ENCODE measurements at regions not wholly inside any gene's neighbourhood (a gene's known extent, or its start where the extent isn't known, plus 50 kb on each side); places are given as distances from the start of the nearest gene placed in this dataset.
"Not testable (repeated sequence)": the region's sequence is repeated elsewhere in the genome, so short reads cannot be mapped to it uniquely, and the experiment has no call there.

DNA sequence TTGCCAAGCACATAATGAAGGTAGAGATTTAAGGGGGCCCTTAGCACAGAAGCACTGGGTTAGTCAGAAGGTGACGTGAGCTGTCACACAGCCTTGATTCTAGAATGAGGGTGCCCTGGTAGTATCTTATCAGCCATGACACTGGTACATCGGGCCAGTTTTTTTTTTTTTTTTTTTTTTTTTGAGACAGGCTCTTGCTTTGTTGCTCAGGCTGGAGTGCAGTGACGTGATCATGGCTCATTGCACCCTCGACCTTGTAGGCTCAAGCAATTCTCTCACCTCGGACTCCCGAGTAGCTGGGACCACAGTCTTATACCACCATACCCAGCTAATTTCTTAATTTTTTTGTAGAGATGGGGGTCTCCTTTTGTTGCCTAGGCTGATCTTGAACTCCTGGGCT lies 872.6 kb upstream of the DEFB115 start:
- not testable (repeated sequence) for H3K27me3 ChIP-seq (ENCODE audit: control insufficient read depth, insufficient read depth, low read length); H3K36me3 ChIP-seq (ENCODE audit: control insufficient read depth, insufficient read depth, low read length); H3K4me3 ChIP-seq (ENCODE audit: low read depth, low read length); DNase-seq (ENCODE audit: low read depth)

DNA sequence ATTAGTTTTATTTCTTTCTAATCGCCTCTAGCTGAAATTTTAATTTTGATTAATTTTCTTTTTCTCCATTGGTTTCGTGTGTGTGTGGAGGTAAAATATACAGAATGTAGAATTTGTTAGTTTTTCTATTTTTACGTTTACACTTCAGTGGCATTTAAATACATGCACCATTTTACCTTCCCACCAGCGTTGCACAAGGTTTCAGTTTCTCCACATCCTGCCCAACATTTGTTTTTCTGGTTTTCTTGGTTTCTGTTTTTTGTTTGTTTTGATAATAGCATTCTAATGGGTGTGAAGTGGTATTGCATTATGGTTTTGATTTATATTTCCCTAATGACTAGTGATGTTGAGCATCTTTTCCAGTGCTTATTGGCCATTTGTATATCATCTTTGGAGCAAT lies 871.4 kb upstream of the DEFB115 start:
- DNase-seq (ENCODE audit: low read depth); H3K27me3 ChIP-seq (ENCODE audit: control insufficient read depth, insufficient read depth, low read length); H3K4me3 ChIP-seq (ENCODE audit: low read depth, low read length); H3K36me3 ChIP-seq (ENCODE audit: control insufficient read depth, insufficient read depth, low read length): not testable (repeated sequence)

DNA sequence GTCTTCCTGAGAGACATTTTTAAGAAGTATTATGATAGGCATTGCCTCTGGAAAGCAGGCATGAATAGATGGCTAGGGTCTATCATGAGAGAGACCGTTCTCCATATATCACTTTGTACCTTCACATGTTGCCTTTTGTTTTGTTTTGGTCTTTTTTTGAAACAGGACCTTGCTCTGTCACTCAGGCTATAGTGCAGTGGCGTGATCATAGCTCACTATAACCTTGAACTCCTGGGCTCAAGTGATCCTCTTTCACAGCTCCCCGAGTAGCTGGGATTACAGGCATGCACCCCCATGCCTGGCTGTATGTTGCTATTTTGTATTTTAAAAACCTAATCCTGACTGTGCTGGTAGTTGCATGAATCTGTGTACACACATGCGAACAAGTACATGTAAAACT lies 869.6 kb upstream of the DEFB115 start:
- H3K27me3 ChIP-seq (ENCODE audit: control insufficient read depth, insufficient read depth, low read length); H3K4me3 ChIP-seq (ENCODE audit: low read depth, low read length): not testable (repeated sequence)

DNA sequence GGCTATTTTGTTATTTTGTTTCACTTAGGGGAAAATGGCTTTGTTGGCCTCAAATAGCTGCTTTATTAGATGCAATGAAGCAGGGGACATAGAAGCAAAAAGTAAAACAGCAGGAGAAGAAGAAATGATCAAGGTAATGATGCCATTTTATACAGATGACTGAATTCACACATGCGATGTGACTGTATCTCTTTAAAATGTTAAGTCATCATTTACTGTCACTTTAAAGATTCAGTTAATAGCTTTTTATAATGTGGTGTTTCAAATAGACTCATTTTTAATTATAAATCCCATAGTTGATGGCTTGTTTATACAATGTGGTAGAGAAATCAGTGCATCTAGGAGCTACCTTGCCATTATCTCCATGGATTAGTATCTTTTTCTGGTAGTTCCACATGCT lies 863.9 kb upstream of the DEFB115 start:
- not testable (repeated sequence) for DNase-seq (ENCODE audit: low read depth); H3K4me3 ChIP-seq (ENCODE audit: low read depth, low read length); H3K36me3 ChIP-seq (ENCODE audit: control insufficient read depth, insufficient read depth, low read length); H3K27me3 ChIP-seq (ENCODE audit: control insufficient read depth, insufficient read depth, low read length)

More for the DNA sequence above, 869.6 kb upstream of the DEFB115 start:
- DNase-seq (ENCODE audit: low read depth); H3K36me3 ChIP-seq (ENCODE audit: control insufficient read depth, insufficient read depth, low read length): not testable (repeated sequence)

DNA sequence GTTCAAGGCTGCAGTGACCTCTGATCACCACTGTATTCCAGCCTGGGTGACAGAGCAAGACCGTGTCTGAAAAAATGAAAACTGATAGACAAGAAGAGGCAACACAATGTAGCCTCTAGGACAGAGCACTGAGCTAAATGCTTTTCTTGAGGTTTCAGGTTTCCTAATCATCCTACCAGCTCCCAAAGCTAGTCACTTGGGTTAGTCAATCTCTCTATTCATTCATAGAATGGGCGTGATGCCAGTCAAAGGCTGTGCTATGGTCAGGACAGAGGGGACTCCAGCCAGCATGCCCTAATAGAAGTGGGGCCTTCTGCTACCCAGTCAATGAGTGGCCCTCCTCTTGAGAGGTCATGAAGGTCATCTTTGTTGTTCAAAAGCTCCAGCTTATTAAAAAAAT lies 860.4 kb upstream of the DEFB115 start:
- H3K36me3 ChIP-seq (ENCODE audit: control insufficient read depth, insufficient read depth, low read length); H3K27me3 ChIP-seq (ENCODE audit: control insufficient read depth, insufficient read depth, low read length); DNase-seq (ENCODE audit: low read depth); H3K4me3 ChIP-seq (ENCODE audit: low read depth, low read length): not testable (repeated sequence)

DNA sequence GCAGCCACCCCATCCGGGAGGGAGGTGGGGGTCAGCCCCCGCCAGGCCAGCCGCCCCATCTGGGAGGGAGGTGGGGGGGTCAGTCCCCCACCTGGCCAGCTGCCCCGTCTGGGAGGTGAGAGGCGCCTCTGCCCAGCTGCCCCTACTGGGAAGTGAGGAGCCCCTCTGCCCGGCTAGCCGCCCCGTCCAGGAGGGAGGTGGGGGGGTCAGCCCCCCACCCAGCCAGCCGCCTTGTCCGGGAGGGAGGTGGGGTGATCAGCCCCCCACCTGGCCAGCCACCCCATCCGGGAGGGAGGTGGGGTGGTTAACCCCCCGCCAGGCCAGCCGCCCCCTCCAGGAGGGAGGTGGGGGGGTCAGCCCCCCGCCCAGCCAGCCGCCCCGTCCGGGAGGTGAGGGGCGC lies 852.4 kb upstream of the DEFB115 start:
- DNase-seq (ENCODE audit: low read depth); H3K27me3 ChIP-seq (ENCODE audit: control insufficient read depth, insufficient read depth, low read length); H3K36me3 ChIP-seq (ENCODE audit: control insufficient read depth, insufficient read depth, low read length); H3K4me3 ChIP-seq (ENCODE audit: low read depth, low read length): not testable (repeated sequence)

DNA sequence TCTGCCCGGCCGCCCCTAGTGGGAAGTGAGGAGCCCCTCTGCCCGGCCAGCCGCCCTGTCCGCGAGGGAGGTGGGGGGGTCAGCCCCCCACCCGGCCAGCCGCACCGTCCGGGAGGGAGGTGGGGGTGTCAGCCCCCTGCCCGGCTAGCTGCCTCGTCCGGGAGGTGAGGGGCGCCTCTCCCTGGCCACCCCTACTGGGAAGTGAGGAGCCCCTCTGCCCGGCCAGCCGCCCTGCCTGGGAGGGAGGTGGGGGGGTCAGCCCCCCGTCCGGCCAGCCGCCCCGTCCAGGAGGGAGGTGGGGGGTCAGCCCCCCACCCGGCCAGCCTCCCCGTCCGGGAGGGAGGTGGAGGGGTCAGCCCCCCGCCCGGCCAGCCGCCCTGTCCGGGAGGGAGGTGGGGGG lies 851.9 kb upstream of the DEFB115 start:
- H3K27me3 ChIP-seq (ENCODE audit: control insufficient read depth, insufficient read depth, low read length); H3K36me3 ChIP-seq (ENCODE audit: control insufficient read depth, insufficient read depth, low read length); H3K4me3 ChIP-seq (ENCODE audit: low read depth, low read length); DNase-seq (ENCODE audit: low read depth): not testable (repeated sequence)

DNA sequence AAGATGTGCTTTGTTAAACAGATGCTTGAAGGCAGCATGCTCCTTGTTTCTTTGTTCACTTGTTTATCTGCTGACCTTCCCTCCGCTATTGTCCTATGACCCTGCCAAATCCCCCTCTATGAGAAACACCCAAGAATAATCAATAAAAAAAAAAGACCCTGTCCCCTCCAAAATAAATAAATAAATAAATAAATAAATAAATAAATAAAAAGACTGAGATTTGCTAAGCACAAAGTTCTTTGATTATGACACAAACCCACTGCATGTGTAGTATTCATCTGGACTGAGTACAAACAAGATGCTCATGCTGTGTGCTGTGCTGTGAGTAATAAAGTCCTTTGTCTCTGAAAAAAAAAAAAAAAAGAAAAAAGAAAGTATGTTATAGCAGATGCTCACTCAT lies 851.1 kb upstream of the DEFB115 start:
- not testable (repeated sequence) for DNase-seq (ENCODE audit: low read depth); H3K27me3 ChIP-seq (ENCODE audit: control insufficient read depth, insufficient read depth, low read length); H3K4me3 ChIP-seq (ENCODE audit: low read depth, low read length); H3K36me3 ChIP-seq (ENCODE audit: control insufficient read depth, insufficient read depth, low read length)

DNA sequence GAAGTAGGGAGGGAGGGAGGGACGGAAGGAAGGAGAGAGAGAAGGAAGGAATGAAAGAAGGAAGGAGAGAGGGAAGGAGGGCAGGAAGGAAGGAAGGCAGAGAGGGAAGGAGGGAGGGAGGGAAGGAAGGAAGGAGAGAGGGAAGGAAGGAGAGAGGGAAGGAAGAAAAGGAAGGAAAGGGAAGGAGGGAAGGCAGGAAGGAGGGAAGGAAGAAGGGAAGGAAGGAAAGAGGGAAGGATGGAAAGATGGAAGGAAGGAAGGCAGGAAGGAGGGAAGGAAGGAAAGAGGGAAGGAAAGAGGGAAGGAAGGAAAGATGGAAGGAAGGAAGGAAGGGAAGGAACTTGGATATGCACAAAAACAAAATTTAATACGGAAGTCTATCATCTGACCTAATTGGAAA lies 844.5 kb upstream of the DEFB115 start:
- TF ChIP-seq, protein P1, sequence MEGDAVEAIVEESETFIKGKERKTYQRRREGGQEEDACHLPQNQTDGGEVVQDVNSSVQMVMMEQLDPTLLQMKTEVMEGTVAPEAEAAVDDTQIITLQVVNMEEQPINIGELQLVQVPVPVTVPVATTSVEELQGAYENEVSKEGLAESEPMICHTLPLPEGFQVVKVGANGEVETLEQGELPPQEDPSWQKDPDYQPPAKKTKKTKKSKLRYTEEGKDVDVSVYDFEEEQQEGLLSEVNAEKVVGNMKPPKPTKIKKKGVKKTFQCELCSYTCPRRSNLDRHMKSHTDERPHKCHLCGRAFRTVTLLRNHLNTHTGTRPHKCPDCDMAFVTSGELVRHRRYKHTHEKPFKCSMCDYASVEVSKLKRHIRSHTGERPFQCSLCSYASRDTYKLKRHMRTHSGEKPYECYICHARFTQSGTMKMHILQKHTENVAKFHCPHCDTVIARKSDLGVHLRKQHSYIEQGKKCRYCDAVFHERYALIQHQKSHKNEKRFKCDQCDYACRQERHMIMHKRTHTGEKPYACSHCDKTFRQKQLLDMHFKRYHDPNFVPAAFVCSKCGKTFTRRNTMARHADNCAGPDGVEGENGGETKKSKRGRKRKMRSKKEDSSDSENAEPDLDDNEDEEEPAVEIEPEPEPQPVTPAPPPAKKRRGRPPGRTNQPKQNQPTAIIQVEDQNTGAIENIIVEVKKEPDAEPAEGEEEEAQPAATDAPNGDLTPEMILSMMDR (IDR thresholded peaks at IDR 0.05; ENCODE audit: insufficient read depth, low read length, poor library complexity, severe bottlenecking) = no peak
- Histone ChIP-seq H3K27me3 (ENCODE audit: control insufficient read depth, insufficient read depth, low read length) (no peaks in the 10 kb centered on the region), H3K36me3 (ENCODE audit: control insufficient read depth, insufficient read depth, low read length) (no peaks in the 10 kb centered on the region), H3K4me3 (ENCODE audit: low read depth, low read length) (no peak overlapping the region)
- DNase-seq (ENCODE audit: low read depth) = no peak

DNA sequence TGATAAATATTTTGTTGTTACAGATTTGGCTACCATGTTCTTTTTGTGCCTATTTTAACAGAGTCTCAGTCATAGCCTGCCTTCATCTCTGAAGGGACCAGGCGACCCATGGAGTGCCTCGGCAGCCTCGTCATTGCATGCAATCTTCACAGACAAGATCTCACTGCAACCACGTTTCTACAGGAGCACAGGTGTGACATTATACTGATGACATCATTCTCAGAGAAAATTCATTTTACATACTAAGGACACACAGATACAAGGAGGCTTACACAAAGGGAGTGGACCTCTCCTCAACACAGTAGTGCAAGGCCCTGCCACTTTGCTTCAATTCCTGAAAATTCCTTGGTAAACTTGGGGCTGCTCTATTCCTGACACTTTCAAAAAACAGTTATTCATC lies 840.1 kb upstream of the DEFB115 start:
- DNase-seq (ENCODE audit: low read depth); H3K36me3 ChIP-seq (ENCODE audit: control insufficient read depth, insufficient read depth, low read length); H3K27me3 ChIP-seq (ENCODE audit: control insufficient read depth, insufficient read depth, low read length); H3K4me3 ChIP-seq (ENCODE audit: low read depth, low read length): not testable (repeated sequence)

DNA sequence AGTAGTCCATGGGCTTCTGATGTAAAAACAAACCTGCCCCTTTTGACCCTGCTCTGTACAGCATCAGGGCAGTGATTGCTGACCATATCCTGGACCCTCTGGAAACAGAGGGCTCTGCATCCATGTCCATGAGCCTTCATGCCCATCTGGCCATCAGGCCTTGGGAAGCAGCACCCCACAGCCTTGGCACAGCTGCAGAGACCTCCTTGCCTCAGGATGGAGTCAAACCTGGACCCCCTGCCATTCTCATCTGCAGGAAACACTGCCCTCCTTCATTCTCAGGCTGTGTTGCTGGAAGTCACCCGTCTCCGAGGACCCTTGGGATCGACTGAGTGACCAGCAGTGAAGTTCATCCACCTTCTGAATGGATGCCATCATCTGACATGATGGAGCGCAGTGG lies 839.1 kb upstream of the DEFB115 start:
- DNase-seq (ENCODE audit: low read depth) = not testable (repeated sequence)

More for the DNA sequence above, 839.1 kb upstream of the DEFB115 start:
- not testable (repeated sequence) for H3K4me3 ChIP-seq (ENCODE audit: low read depth, low read length); H3K27me3 ChIP-seq (ENCODE audit: control insufficient read depth, insufficient read depth, low read length); H3K36me3 ChIP-seq (ENCODE audit: control insufficient read depth, insufficient read depth, low read length)
